ENCODE measurements at regions not wholly inside any gene's neighbourhood (a gene's known extent, or its start where the extent isn't known, plus 50 kb on each side); places are given as distances from the start of the nearest gene placed in this dataset.
"Not testable (repeated sequence)": the region's sequence is repeated elsewhere in the genome, so short reads cannot be mapped to it uniquely, and the experiment has no call there.

DNA sequence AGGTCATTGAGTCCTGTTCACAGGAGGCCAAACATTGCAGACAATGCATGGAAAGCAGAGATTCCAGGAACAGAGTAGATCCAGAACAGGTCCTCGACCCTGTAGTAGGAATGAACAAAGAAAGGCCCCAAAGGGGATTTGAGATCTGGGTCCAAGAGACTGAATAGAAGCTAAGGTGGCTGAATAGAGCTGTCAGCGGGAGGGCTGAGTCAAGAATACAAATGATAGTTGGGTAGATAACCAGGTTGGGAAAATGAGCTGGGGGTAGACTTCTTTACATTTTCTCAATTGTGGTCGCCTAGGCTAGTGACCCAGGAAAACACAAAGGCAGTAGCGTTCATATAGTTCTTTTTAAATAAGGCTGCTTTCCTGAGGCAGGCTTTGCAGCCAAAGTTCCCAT is 103.4 kb upstream of the ELMO1 start:
- no peak for DNase-seq (ENCODE audit: low read depth)
- TF ChIP-seq CTCF (IDR thresholded peaks at IDR 0.05; ENCODE audit: insufficient read depth, low read depth, low read length): no peak
- H3K4me3 ChIP-seq (ENCODE audit: low read depth, low read length): no peak overlapping the region

- not testable (repeated sequence) for DNase-seq (ENCODE audit: low read depth); H3K4me3 ChIP-seq (ENCODE audit: low read depth, low read length)
These were observed 103.8 kb upstream of the ELMO1 start for GRCh38 chr7:37552439-37552838.

GRCh38 chr7:37555528-37555927 is 106.9 kb upstream of the ELMO1 start:
- DNase-seq (ENCODE audit: low read depth): no peak
- no peak overlapping the region for H3K4me3 ChIP-seq (ENCODE audit: low read depth, low read length)
- no peak for TF ChIP-seq CTCF (IDR thresholded peaks at IDR 0.05; ENCODE audit: insufficient read depth, low read depth, low read length)

GRCh38 chr7:37557571-37558209 is 109.0 kb upstream of the ELMO1 start:
- no peak for DNase-seq (ENCODE audit: low read depth)
- no peak overlapping the region for H3K4me3 ChIP-seq (ENCODE audit: low read depth, low read length)
- TF ChIP-seq CTCF (IDR thresholded peaks at IDR 0.05; ENCODE audit: insufficient read depth, low read depth, low read length): no peak

DNA sequence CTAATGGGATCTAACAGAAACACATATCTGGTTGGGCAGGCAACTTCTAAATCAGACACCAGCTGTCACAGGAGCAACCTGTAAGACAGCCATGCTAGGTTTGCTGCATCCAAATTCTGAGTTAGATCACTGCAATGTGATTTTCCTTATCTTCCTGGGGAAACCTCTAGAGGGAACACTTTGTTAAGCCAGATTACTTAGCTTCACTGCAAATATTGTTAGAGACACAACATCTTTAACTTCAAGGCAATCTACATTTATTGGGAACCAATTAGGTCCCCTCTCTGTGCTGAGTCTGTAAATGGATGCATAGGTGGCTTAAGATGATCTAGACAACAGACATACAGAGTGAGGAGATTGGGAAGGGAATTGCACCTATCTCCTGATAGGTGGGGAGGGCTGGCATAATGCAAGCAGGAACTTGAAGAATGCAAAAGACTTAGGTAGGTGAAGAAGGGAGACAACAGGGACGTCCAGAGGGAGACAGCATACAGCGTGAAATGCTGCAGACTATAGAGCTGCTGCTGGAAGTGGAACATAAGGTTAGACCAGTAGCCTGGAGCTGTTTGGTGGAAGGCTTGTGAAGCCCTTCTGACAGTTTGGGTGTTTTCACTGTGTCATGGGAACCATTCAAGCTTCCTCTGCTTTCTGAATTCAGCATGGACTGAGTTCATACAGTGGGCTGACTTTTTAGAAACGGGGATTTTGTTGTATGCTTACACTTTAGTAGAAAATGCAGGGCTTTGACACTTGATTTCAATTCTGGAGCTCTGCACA is 109.8 kb upstream of the ELMO1 start:
- no peak for DNase-seq (ENCODE audit: low read depth)
- TF ChIP-seq CTCF (IDR thresholded peaks at IDR 0.05; ENCODE audit: insufficient read depth, low read depth, low read length): no peak
- H3K4me3 ChIP-seq (ENCODE audit: low read depth, low read length): no peak overlapping the region

DNA sequence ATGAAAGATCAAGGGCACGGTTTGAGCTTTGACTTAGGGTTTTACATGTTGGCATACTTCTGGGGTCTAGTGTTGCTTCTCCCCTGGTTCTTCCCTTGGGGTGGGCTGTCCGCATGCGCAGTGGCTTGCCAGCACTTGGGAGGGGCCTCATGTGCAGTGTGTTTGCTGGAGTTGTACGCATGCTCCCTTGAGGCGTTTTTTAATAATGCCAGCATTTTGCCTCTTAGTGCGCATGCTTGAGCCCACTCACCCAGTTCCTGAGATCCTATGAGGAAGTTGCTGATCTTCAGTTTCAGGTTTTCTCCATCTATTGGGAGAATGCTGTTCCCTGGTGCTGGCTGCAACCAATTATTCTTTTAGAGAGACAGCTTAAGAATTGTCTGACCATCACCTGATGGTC is 113.4 kb upstream of the GPR141 start:
- no peak for TF ChIP-seq CTCF (IDR thresholded peaks at IDR 0.05; ENCODE audit: insufficient read depth, low read depth, low read length)
- DNase-seq (ENCODE audit: low read depth): no peak
- no peak overlapping the region for H3K4me3 ChIP-seq (ENCODE audit: low read depth, low read length)

DNA sequence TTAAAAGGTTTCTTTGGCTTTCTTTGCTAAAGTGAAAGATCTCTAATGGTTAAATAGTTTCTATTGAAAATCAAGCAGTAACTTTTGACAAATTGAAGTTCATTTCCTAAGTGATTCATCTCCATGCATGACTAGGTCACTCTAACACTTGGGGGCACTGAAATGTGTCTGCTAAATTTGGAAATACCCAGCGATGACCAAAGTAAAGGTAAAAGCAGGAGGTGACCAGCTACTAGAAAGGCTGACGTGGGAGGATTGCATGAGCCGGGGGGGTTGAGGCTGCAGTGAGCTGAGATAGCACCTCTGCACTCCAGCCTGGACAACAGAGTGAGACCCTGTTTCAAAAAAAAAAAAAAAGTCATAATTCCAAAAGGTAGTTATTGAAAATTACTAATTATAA is 111.8 kb upstream of the GPR141 start:
- DNase-seq (ENCODE audit: low read depth): no peak
- TF ChIP-seq CTCF (IDR thresholded peaks at IDR 0.05; ENCODE audit: insufficient read depth, low read depth, low read length): no peak
- H3K4me3 ChIP-seq (ENCODE audit: low read depth, low read length): no peak overlapping the region
